GM21786 (cell line): ENCODE measurements at regions not wholly inside any gene's neighbourhood (a gene's known extent, or its start where the extent isn't known, plus 50 kb on each side); places are given as distances from the start of the nearest gene placed in this dataset.
"Not testable (repeated sequence)": the region's sequence is repeated elsewhere in the genome, so short reads cannot be mapped to it uniquely, and the experiment has no call there.

Experiments used
- ATAC-seq: cut with Tn5 transposase; IDR thresholded peaks from one replicate; pipeline ENCODE4 v1.9.1; 2021; ENCODE audit not compliant: unreplicated experiment

DNA sequence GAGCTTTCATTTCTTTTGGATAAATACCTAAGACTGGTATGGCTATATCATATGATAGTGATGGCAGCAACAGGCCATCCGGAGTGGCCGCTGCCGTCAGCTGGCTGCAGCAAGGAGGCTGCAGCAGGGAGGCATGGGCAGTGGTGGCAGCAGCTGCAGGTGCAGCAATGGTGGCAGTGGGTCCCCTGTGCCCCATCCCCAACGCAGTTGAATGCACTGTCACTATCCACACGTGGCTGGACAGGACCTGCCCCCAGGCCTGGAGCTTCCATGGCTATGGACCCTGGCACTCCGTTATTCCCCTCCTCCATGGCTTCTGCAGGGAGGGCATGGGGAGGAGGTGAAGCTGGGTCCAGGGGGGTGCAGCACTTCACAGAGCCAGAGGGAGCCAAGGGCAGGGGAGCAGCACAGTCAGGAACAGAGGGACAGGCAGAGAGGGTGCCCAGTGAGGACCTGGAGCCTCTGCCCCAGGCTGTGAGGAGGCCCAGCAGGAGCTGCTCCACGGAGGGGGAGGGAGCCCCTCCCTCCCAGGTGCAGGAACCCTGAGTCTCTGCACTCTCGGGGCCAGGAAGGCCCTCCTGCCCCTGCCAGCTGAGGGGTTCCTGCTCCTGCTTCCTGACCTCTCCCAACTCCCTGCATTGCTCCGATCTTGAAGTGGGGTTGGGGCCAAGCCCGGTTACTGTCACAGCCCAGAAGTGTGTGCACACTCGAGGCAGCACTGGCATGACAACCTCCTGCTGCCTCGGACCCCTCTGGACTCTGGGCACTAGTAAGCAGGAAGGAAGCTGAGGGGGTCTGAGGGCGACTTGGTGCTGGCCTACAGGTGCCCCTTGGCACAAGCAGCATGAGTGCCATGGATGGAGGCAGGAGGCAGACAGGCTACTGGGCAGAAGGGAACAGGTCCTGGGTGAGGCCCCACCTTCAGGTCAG lies 466.3 kb downstream of the GUCY1A2 start:
- no peak for ATAC-seq

DNA sequence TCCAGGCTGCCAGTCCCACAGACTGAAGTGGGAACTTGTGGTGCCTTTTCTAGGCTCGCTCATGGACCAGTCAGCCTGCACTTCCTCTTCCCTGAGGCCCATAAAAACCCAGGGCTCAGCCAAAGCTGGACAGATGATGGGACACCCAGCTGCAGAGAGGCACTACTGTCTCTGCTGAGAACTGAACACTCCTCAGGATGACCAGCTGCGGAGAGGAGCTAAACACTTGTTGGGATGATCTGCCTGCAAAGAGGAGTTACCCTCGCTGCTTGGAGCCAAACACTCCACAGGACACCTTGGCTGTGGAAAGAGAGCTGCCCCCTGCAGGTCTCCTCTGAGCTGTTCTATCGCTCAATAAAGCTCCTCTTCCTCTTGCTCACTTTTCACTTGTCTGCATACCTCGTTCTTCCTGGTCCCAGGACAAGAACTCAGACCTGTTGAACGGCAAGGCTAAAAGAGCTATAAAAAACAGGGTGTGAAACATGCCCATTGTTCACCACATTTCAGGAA lies 465.5 kb downstream of the GUCY1A2 start:
- no peak for ATAC-seq

DNA sequence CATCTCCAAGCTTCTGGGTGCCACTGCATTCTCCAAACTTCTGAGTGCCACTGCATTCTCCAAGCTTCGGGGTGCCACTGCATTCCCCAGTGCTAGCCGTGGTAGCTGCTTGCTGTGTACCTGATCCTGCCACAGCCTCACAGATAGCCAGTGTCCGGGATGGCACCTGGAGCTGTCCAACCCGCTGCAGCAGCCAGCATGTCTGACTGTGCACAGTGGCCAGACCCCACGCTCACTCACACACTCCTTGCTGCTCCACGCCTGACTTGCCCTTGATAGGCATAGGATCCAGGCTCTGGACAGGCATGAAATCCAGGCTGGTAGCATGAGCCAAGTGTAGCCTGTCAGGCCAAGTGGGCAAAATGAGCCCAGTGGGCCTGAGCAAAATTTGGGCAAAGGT lies 465.0 kb downstream of the GUCY1A2 start:
- no peak for ATAC-seq

DNA sequence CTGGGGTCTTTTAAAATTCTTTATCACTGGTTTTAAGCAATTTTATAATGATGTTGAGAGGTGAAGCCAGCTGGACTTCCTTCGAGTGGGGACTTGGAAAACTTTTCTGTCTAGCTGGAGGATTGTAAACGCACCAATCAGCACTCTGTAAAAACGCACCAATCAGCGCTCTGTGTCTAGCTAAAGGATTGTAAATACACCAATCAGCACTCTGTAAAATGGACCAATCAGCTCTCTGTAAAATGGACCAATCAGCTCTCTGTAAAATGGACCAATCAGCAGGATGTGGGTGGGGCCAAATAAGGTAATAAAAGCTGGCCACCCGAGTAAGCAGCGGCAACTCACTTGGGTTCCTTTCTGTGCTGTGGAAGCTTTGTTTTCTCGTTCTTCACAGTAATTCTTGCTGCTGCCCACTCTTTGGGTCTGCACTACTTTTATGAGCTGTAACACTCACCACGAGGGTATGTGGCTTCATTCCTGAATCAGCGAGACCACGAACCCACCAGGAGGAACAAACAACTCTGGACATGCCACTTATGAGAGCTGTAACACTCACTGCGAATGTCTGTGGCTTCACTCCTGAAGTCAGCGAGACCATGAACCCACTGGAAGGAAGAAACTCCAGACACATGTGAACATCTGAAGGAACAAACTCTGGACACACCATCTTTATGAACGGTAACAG lies 462.6 kb downstream of the GUCY1A2 start:
- not testable (repeated sequence) for ATAC-seq

- ATAC-seq = no peak
These were observed 452.9 kb downstream of the GUCY1A2 start for GRCh38 chr11:106565326-106565725.

DNA sequence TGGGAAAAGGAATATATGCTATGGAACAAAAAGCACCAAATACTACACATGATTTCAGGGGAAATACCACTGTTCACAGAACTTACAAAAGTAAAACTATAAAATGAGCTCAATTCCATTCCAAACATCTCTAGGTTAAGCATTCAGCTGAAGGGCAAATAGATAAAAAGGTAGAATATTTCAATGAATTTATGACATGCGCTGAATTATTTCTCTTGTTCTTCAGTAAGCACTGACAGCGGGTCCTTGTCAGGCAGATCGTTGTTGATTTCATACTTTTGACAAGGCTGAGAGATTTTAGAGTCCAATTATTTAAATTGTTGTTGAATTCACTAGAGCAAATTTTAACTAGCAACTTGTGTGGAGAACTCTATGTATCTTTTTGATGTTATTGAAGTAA lies 449.6 kb downstream of the GUCY1A2 start:
- no peak for ATAC-seq

DNA sequence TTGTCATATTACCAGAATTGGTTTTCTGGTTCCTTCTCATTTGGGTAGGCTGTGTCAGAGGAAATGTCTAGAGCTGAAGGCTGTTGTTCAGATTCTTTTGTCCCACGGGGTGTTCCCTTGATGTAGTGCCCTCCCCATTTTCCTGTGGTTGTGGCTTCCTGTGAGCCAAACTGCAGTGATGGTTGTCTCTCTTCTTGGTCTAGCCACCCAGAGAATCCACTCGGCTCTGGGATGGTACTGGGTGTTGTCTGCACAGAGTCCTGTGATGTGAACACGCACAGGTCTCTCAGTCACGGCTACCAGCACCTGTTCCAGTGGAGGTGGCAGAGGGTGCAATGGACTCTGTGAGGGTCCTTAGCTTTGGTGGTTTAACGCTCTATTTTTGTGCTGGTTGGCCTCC lies 440.9 kb downstream of the GUCY1A2 start:
- not testable (repeated sequence) for ATAC-seq

GRCh38 chr11:106581399-106581798 lies 436.9 kb downstream of the GUCY1A2 start:
- ATAC-seq = no peak

- no peak for ATAC-seq
These were observed 433.2 kb downstream of the GUCY1A2 start for GRCh38 chr11:106585061-106585460.

- ATAC-seq = no peak
These were observed 423.4 kb downstream of the GUCY1A2 start for GRCh38 chr11:106594751-106595351.

GRCh38 chr11:106601684-106602297 lies 416.5 kb downstream of the GUCY1A2 start:
- no peak for ATAC-seq

- ATAC-seq = no peak
These were observed 409.6 kb downstream of the GUCY1A2 start for GRCh38 chr11:106608677-106609076.

DNA sequence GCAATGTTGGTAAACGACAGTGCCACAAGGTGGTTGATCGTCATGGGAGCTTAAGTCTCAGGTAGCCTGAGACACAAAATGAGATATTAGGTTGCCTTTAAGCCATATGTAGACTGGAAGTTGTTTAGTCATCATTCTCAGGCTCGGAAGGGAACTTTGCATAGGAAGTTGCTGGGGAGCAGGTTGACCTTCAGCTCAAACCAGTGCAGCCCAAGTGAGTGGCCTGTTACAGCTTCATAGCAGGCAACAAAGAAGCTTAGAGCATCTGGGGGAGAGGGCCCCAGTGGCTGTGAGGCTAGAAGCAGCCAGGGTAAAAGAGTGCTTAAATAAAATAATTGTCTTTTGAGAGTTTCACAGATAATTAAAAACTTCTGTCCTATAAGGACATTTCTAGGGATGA lies 404.0 kb downstream of the GUCY1A2 start:
- ATAC-seq = no peak

DNA sequence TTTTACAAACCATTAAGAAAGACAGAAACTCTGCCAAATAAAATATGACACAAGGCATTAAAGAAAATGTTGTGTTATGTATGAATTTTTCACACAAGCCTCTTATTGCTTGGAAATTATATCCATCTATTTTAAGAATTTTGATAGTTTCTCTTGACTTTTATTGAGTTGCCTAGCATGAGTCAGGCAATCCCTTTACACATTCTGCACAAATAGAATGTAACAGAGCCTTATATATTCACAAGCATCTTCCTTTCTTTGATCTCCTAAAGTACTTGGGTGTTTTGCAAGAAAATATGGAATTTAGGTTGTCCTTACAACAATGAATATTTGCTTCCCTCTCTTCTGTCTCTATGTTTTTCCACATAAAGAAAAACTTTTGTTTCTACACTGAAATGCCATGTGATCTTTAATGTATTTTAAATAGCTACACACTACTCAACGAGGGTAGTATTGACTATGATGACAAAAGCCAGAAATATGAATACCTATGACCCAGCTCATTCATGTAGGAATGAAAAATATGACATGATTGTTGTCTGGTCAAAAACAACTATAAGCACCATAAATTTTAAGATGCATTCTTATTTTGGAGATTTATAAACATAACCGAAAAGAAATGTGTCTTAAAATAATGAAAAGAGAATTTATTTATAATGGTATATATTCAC lies 398.8 kb downstream of the GUCY1A2 start:
- no peak for ATAC-seq

GRCh38 chr11:106621484-106621883 lies 396.8 kb downstream of the GUCY1A2 start:
- no peak for ATAC-seq
